CD4-positive, alpha-beta T cell (primary cell): ENCODE measurements at regions not wholly inside any gene's neighbourhood (a gene's known extent, or its start where the extent isn't known, plus 50 kb on each side); places are given as distances from the start of the nearest gene placed in this dataset.
"Not testable (repeated sequence)": the region's sequence is repeated elsewhere in the genome, so short reads cannot be mapped to it uniquely, and the experiment has no call there.

Source experiments
- ATAC-seq: fragments of 200-7000 bp; cut with Tn5 transposase; one replicate; pipeline ENCODE4 v1.10.0; 2022; ENCODE audit warnings: mild to moderate bottlenecking; ENCODE audit not compliant: poor library complexity
- CTCF ChIA-PET: fragments of 350-600 bp; sonication (Branson Sonifier 250); formaldehyde crosslinking; loops from one replicate; lab custom pipeline; 2021; ENCODE audit warnings: antibody characterized with exemption, inconsistent platforms; lab: Charles Lee
- POLR2A ChIA-PET: fragments of 350-600 bp; sonication (Branson Sonifier 250); formaldehyde crosslinking; loops from one replicate; lab custom pipeline; 2021; ENCODE audit warnings: antibody characterized with exemption, inconsistent platforms; lab: Charles Lee
- DNase-seq, 14 experiments: peaks; one replicate each; pipeline ENCODE4 v3.0.0-alpha.2; 2013 to 2020; ENCODE audit warnings: mixed read lengths in 2 of 14
- H3K27ac ChIP-seq, 2 donors: one replicate each; pipeline versions ENCODE4 v1.5.1 to v1.7.0; 2013; ENCODE audit warnings: low read length in 2 of 2, low read depth in 1 of 2, mild to moderate bottlenecking in 1 of 2
- H3K27me3 ChIP-seq, 2 experiments: 1 replicate in 1 of 2; 2 replicates in 1 of 2; pipeline versions ENCODE4 v1.6.1 to v1.7.0; 2013; ENCODE audit warnings: low read length in 2 of 2, control low read depth in 1 of 2, mild to moderate bottlenecking in 1 of 2, moderate library complexity in 1 of 2; ENCODE audit not compliant: insufficient read depth in 2 of 2, control insufficient read depth in 1 of 2
- H3K36me3 ChIP-seq: one replicate; pipeline ENCODE4 v1.6.1; 2013; ENCODE audit warnings: low read length, control low read depth; ENCODE audit not compliant: insufficient read depth
- H3K4me1 ChIP-seq: one replicate; pipeline ENCODE4 v1.6.1; 2013; ENCODE audit warnings: low read length, control low read depth; ENCODE audit not compliant: insufficient read depth
- H3K4me3 ChIP-seq: one replicate; pipeline ENCODE4 v1.5.1; 2013; ENCODE audit warnings: mild to moderate bottlenecking, low read length, moderate library complexity
- H3K9me3 ChIP-seq, 2 experiments: 1 replicate in 1 of 2; 2 replicates in 1 of 2; pipeline versions ENCODE4 v1.6.1 to v1.7.0; 2013; ENCODE audit warnings: low read length in 2 of 2, mild to moderate bottlenecking in 2 of 2, control low read depth in 1 of 2, moderate library complexity in 1 of 2; ENCODE audit not compliant: control insufficient read depth in 1 of 2, insufficient read depth in 1 of 2
- H3K27ac Mint-ChIP-seq: one replicate; pipeline ENCODE4 v1.8.0; 2020; ENCODE audit warnings: mixed read lengths
- H3K27me3 Mint-ChIP-seq: one replicate; pipeline ENCODE4 v1.8.0; 2021; ENCODE audit warnings: mixed read lengths
- H3K36me3 Mint-ChIP-seq: one replicate; pipeline ENCODE4 v1.8.0; 2021; ENCODE audit warnings: low read depth, mixed read lengths
- H3K4me1 Mint-ChIP-seq: one replicate; pipeline ENCODE4 v1.8.0; 2021; ENCODE audit warnings: low read depth, mixed read lengths
- H3K4me3 Mint-ChIP-seq: one replicate; pipeline ENCODE4 v1.8.0; 2020; ENCODE audit warnings: mild to moderate bottlenecking, mixed read lengths
- H3K9me3 Mint-ChIP-seq: one replicate; pipeline ENCODE4 v1.8.0; 2020; ENCODE audit warnings: mixed read lengths
- CTCF ChIP-seq: fragments of 200-600 bp; IDR thresholded peaks from one replicate; pipeline ENCODE4 v1.8.0; 2022; ENCODE audit warnings: antibody characterized with exemption, mild to moderate bottlenecking
- intact Hi-C, 2 experiments: fragments of 100-400 bp; cut with DNase I in 1 of 2; cut with micrococcal nuclease in 1 of 2; formaldehyde crosslinking; loops; one replicate each; pipeline versions ENCODE4 v1.15.1 to v1.9.0; 2023 to 2025; cut with DNase I, micrococcal nuclease

- CTCF ChIA-PET: interaction anchor here (1.2 to 1.8 kb wide), 2 partner anchors 11 to 39 kb away, joined by 3 to 4 read pairs; no protein-coding TSS in a partner anchor
- H3K9me3 Mint-ChIP-seq: no peaks in the 10 kb centered on the region
- ATAC-seq (no peak), DNase-seq (no peak)
- Histone ChIP-seq H3K27me3 (no peaks in the 10 kb centered on the region), H3K4me1 (peaks cover 38% of the 10 kb centered on the region), H3K4me3 (no peak overlapping the region), H3K9me3 (peaks cover 0 to 7% of the 10 kb centered on the region in 2 experiments), H3K27ac (no peak overlapping the region), H3K36me3 (no peaks in the 10 kb centered on the region)
- no peaks in the 10 kb centered on the region for H3K27me3 Mint-ChIP-seq
- H3K4me1 Mint-ChIP-seq: peaks cover 67% of the 10 kb centered on the region
- H3K4me3 Mint-ChIP-seq: no peak overlapping the region
- POLR2A ChIA-PET: interaction anchor here (0.5 to 4.5 kb wide), 2 partner anchors 12 to 147 kb away, joined by 4 to 47 read pairs; no protein-coding TSS in a partner anchor
- H3K36me3 Mint-ChIP-seq: no peaks in the 10 kb centered on the region
- H3K27ac Mint-ChIP-seq: peak overlapping the region; percentile 32
- intact Hi-C loops: no loop called here
- TF ChIP-seq CTCF: no peak
Measured at GRCh38 chr15:59791079-59791478, 102.0 kb upstream of the BNIP2 start.

- CTCF ChIA-PET, H3K27me3 ChIP-seq, H3K27ac Mint-ChIP-seq, H3K27ac ChIP-seq, H3K9me3 Mint-ChIP-seq, H3K9me3 ChIP-seq, DNase-seq, H3K27me3 Mint-ChIP-seq, H3K4me3 Mint-ChIP-seq, POLR2A ChIA-PET, H3K36me3 Mint-ChIP-seq, ATAC-seq, H3K4me3 ChIP-seq, H3K36me3 ChIP-seq, intact Hi-C loops: not testable (repeated sequence)
- H3K4me1 Mint-ChIP-seq: peaks cover 51% of the 10 kb centered on the region
- peaks cover 23% of the 10 kb centered on the region for H3K4me1 ChIP-seq
Measured at GRCh38 chr15:59786466-59786865, 97.3 kb upstream of the BNIP2 start.

- H3K27ac Mint-ChIP-seq, H3K27me3 ChIP-seq, ATAC-seq, H3K36me3 ChIP-seq, intact Hi-C loops, POLR2A ChIA-PET, CTCF ChIA-PET, DNase-seq, H3K27ac ChIP-seq, H3K9me3 ChIP-seq, H3K36me3 Mint-ChIP-seq, H3K4me3 Mint-ChIP-seq, H3K4me3 ChIP-seq, H3K9me3 Mint-ChIP-seq, H3K27me3 Mint-ChIP-seq: not testable (repeated sequence)
- peaks cover 19% of the 10 kb centered on the region for H3K4me1 ChIP-seq
- H3K4me1 Mint-ChIP-seq: peaks cover 49% of the 10 kb centered on the region
Measured at GRCh38 chr15:59785981-59786380, 96.9 kb upstream of the BNIP2 start.

- H3K36me3 ChIP-seq, H3K27ac ChIP-seq, H3K27me3 Mint-ChIP-seq, intact Hi-C loops, H3K4me3 ChIP-seq, H3K27ac Mint-ChIP-seq, H3K9me3 ChIP-seq, CTCF ChIA-PET, ATAC-seq, H3K36me3 Mint-ChIP-seq, DNase-seq, H3K9me3 Mint-ChIP-seq, H3K4me3 Mint-ChIP-seq, H3K27me3 ChIP-seq: not testable (repeated sequence)
- H3K4me1 ChIP-seq: peaks cover 15% of the 10 kb centered on the region
- peaks cover 35% of the 10 kb centered on the region for H3K4me1 Mint-ChIP-seq
- POLR2A ChIA-PET: interaction anchor here (0.6 to 1.2 kb wide), 3 partner anchors 20 to 94 kb away, joined by 3 to 6 read pairs (median 3); no protein-coding TSS in a partner anchor
Measured at GRCh38 chr15:59783774-59784520, 94.8 kb upstream of the BNIP2 start.
